ENCODE measurements at regions not wholly inside any gene's neighbourhood (a gene's known extent, or its start where the extent isn't known, plus 50 kb on each side); places are given as distances from the start of the nearest gene placed in this dataset.

- no peak for TF ChIP-seq CTCF (IDR thresholded peaks at IDR 0.05)
- no peak for TF ChIP-seq EP300 (IDR thresholded peaks at IDR 0.05)
- no peak for TF ChIP-seq POLR2AphosphoS5 (IDR thresholded peaks at IDR 0.05)
- TF ChIP-seq POLR2A (IDR thresholded peaks at IDR 0.05): no peak
Observed at GRCh38 chr11:130582981-130583380, 134.5 kb downstream of the ADAMTS15 start.
